Epithelial cell of proximal tubule (primary cell): ENCODE measurements at regions not wholly inside any gene's neighbourhood (a gene's known extent, or its start where the extent isn't known, plus 50 kb on each side); places are given as distances from the start of the nearest gene placed in this dataset.

Experiments
- DNase-seq: peaks from one replicate; pipeline ENCODE4 v3.0.0-alpha.2; 2011; ENCODE audit warnings: low read depth
- H3K4me3 ChIP-seq: 2 replicates; pipeline ENCODE4 v1.5.1; 2011; ENCODE audit warnings: low read depth, mild to moderate bottlenecking, low read length
- CTCF ChIP-seq: conservative IDR thresholded peaks from 2 replicates; pipeline ENCODE4 v1.5.1; 2012; ENCODE audit warnings: low read depth, mild to moderate bottlenecking, low read length

- H3K4me3 ChIP-seq = no peak overlapping the region
- DNase-seq = no peak
- no peak for TF ChIP-seq CTCF
Measured at GRCh38 chr17:72311004-72311403, 190.2 kb downstream of the SOX9 start.

GRCh38 chr17:72315122-72315913, 194.5 kb downstream of the SOX9 start:
- H3K4me3 ChIP-seq = no peak overlapping the region
- TF ChIP-seq CTCF = no peak
- no peak for DNase-seq

GRCh38 chr17:72318131-72318530, 197.3 kb downstream of the SOX9 start:
- H3K4me3 ChIP-seq = no peak overlapping the region
- DNase-seq = no peak
- no peak for TF ChIP-seq CTCF

GRCh38 chr17:72321896-72322295, 201.1 kb downstream of the SOX9 start:
- no peak for TF ChIP-seq CTCF
- no peak for DNase-seq
- H3K4me3 ChIP-seq = no peak overlapping the region

GRCh38 chr17:72332367-72332766, 211.5 kb downstream of the SOX9 start:
- DNase-seq = no peak
- TF ChIP-seq CTCF = no peak
- H3K4me3 ChIP-seq = no peak overlapping the region

GRCh38 chr17:72333570-72333969, 212.8 kb downstream of the SOX9 start:
- TF ChIP-seq CTCF = no peak
- no peak overlapping the region for H3K4me3 ChIP-seq
- DNase-seq = no peak

- no peak for DNase-seq
- TF ChIP-seq CTCF = peak; percentile 43
- H3K4me3 ChIP-seq = no peak overlapping the region
Measured at GRCh38 chr17:72334205-72334604, 213.4 kb downstream of the SOX9 start.
